GM18499 (cell line): ENCODE measurements at regions not wholly inside any gene's neighbourhood (a gene's known extent, or its start where the extent isn't known, plus 50 kb on each side); places are given as distances from the start of the nearest gene placed in this dataset.
A peak's percentile ranks its signal among the peaks of the same experiment; 100 is the strongest.
"Not testable (repeated sequence)": the region's sequence is repeated elsewhere in the genome, so short reads cannot be mapped to it uniquely, and the experiment has no call there.

Experiments used
- ATAC-seq: cut with Tn5 transposase; IDR thresholded peaks from one replicate; pipeline ENCODE4 v1.9.1; 2021; ENCODE audit warnings: moderate number of reproducible peaks; ENCODE audit not compliant: insufficient read depth, unreplicated experiment

DNA sequence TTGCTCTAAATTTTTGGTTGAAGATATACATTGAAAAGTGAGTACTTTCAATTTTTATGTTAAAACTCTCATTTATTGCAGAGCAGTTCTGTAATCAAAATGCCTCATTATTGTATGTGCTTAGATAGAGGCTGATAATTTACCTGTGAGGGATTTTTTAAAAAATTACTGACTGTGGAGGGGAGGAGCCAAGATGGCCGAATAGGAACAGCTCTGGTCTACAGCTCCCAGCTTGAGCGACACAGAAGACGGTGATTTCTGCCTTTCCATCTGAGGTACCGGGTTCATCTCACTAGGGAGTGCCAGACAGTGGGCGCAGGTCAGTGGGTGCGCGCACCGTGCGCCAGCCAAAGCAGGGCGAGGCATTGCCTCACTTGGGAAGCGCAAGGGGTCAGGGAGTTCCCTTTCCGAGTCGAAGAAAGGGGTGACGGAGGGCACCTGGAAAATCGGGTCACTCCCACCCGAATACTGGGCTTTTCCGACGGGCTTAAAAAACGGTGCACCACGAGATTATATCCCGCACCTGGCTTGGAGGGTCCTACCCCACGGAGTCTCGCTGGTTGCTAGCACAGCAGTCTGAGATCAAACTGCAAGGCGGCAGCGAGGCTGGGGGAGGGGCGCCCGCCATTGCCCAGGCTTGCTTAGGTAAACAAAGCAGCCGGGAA is 89.4 kb downstream of the DDX11 start:
- ATAC-seq = not testable (repeated sequence)

DNA sequence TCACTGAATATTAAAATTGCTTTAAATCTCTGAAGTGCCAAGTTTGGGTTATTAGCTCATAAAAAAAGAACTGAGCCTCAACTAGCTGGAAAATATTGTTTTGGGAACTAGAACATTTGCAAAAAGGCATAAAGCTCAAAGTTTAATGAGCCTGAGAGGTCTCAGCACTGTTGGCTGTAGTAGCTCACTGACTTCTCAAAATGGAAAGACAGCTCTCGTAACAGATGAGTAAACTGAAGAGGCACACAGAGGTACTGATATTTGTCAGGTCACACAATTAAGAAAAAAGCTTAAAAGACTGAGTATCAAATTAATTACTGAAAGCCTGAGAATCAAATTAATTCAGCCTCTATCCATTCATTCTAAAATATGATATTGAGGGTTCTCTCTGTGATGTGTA is 100.6 kb downstream of the DDX11 start:
- ATAC-seq = not testable (repeated sequence)

DNA sequence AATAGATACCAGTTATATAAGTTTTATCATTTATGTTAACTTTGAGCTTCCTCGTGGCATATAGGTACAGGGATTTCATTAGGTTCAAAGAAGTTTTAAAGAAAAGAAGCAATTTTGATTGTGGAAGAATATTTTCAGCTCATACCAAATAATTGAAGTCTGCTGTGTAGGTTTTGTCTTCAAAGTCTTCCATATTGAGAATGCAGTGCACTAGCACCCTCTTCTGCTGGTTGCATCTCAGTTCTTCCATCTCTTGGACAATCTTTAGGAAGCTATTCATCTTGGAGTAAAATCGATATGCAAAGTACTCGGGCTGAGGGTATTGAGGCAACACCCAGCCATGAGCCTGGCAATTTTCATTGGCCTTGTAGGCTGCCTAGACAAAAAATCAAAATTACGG is 103.9 kb downstream of the DDX11 start:
- not testable (repeated sequence) for ATAC-seq

DNA sequence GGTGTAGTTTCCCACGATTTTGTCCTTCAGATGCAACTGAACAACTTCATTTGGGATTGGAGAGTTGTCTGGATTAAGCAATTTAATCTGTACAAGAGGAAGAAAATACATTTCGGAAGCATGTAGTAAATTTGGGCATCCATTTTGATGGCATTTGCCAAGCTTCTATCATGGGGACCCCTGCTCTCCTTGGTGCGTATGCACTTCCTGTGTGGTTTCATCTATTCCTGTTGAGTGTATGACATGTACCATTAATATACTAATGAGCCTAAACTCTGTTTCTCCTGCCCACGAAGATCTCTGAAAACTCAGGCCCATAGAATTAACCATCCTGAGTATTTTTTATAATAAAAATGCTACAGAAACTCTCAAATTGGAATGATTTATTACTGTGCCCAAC is 105.2 kb downstream of the DDX11 start:
- ATAC-seq = not testable (repeated sequence)

DNA sequence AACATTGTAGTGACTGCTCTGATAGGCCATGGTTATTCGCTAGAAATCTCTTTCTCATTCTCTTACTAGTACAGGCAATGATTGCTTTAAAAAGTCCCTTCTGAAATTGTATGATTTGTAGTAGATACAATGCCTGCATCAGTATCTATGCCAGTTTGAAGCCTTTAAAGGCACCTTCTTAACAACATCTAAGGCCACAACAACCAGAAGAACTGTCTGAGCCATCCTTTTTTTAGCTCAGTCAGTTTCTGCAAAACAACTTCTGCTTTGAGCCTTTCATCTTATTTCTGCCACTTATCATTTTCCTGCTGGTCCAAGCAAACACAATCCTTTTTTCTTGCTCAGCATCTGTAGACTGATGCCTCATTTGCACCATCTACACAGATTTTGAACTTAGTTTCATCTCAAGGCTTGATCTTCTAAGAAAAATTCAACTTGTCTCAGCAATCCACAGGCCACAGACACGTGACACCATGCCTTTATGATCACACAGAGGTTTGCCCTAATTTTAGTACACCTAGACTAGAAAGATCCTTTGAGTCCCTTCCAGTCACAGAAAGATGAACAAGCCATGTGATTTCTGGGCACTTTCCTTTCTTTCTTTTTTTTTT is 106.1 kb downstream of the DDX11 start:
- not testable (repeated sequence) for ATAC-seq

DNA sequence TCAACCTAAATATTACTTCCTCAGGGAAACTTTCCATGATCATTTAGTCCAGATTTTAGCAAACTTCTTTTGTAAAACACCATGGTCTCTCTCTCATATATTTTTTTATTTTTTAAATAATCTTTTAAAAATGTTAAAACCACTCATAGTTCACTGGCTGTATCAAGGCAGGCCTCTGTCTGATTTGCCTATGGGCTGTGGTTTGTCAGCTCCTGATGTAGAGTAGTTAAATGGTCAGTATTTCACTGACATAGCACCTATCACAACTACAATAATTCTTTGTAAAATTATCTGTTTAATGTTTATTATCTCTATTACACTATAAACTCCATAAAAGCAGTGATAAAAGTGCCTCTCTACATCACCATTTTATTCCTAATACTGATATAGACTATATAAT is 108.9 kb downstream of the DDX11 start:
- ATAC-seq = not testable (repeated sequence)

DNA sequence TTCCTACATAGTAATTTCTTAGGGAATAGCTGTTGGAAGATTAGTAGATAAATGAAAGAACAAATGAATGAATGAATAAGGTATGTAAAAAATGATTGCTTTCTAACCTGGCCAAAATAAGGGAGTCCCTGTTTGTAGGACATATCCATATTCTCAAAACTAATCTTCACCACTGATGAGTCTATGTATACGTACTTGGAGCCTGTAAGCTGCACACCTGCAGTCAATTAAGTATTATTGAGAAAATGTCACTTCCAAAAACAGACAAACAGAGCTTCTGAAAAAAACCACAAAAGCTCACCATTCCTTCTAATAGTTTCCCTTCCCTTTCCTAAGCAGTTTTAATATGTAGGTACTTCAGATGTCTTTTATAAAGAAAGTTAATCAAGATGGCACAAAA is 109.4 kb downstream of the DDX11 start:
- not testable (repeated sequence) for ATAC-seq

DNA sequence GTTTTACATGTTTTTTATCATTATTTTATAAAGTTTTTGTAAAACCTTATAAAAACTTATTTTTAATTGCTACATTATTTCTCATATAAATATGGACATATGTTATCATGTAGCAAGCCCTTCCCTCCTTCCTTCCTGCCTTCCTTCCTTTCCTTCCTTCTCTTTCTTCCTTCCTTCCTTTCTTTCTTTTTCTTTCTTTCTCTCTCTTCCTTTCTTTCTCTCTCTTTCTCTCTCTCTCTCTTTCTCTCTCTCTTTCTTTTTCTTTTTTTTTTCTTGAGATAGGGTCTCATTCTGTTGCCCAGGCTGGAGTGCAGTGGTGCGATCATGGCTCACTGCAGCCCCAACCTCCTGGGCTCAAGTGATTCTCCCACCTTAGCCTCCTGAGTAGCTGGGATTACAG is 110.2 kb downstream of the DDX11 start:
- not testable (repeated sequence) for ATAC-seq

DNA sequence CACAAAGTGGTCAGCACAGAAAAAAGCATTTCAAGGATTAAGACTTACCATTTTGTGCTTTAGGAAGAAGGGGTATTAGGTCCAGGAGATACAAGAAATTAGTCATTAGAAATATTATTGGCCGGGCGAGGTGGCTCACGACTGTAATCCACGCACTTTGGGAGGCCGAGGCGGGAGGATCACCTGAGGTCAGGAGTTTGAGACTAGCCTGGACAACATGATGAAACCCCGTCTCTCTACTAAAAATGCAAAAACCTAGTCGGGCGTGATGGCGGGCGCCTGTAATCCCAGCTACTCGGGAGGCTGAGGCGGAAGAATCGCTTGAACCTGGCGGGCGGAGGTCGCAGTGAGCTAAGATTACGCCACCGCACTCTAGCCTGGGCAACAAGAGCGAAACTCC is 111.0 kb downstream of the DDX11 start:
- ATAC-seq = not testable (repeated sequence)

DNA sequence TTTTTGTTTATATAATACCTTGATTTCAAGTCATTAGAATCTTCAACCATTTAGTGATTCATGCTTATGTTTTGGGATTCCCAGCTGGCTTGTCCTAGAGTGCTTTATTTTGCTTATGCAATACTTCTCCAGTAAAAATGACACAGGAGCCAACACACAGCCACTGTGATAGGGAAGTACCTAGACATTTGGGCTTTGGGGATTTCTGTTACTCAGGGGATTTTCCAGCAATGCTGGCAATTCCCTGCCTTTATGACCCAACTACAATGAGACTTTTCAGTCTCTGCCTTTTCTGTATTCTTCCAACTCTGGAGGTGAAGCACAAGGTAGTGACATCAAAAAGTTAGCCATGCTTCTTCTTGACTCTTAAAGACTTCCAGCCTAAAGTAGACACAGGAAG is 119.0 kb downstream of the DDX11 start:
- ATAC-seq = not testable (repeated sequence)

DNA sequence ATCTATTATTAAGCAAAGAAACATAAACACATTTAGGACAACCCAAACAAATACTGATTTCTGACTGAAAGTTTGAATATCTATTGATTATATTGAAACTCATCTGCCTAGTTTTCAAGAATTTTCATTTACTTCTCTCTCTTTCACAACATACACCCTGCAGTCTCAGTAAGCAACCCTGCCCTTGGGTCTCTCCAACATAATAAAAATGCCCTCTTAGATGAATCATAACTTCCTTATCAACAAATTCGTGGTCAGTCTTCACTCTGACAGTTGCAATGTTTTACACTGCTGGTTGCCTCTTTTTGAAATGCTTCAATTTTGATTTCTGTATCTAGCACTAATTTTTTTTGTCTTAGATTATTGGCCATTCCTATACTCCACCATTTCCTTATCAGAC is 122.0 kb downstream of the DDX11 start:
- ATAC-seq = not testable (repeated sequence)

DNA sequence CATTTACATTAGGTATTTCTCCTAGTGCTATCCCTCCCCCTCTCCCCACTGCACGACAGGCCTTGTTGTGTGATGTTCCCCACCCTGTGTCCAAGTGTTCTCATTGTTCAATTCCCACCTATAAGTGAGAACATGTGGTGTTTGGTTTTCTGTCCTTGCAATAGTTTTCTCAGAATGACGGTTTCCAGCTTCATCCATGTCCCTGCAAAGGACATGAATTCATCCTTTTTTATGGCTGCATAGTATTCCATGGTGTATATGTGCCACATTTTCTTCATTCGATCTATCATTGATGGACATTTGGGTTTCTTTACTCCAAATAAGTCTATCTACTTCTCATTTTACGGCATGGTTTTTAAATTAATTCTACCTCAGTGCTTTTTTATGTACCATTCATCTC is 125.8 kb downstream of the DDX11 start:
- not testable (repeated sequence) for ATAC-seq

DNA sequence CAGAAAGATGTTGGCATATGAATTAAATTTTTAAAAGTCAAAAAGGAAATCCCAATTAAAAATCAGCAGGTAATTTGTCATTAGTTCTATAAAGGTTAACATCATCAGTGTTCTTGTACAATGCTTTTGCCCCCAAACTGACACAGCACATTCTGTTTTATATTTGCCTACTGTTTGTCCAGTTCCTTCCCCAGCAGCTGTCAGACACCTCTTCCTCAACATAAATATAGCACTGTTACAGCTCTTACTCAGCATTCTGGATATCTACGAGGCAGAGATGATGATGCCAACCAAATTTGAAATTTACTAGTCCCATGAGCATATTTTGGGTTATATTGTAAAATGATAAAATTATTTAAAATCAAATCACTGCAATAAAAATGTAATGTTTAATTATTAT is 124.6 kb downstream of the SINHCAF start:
- ATAC-seq = no peak

DNA sequence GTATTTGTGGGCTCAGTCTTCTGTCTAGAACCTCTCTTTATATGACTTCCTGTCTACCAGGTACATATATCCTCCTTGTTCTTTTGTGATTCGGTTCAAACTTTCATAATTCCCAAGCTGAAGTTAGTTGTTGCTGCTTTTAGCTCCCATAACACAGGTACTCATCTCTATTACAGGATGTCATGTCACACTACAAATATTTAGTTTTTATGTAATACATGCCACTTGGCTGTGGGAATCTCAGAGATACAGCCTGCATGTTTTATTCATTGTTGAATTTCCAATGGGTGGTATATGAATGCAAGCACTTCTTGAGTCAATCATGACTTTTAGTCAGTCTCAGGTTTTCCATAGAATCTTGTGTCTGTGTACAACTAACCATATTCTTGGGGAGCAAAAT is 122.7 kb downstream of the SINHCAF start:
- no peak for ATAC-seq

DNA sequence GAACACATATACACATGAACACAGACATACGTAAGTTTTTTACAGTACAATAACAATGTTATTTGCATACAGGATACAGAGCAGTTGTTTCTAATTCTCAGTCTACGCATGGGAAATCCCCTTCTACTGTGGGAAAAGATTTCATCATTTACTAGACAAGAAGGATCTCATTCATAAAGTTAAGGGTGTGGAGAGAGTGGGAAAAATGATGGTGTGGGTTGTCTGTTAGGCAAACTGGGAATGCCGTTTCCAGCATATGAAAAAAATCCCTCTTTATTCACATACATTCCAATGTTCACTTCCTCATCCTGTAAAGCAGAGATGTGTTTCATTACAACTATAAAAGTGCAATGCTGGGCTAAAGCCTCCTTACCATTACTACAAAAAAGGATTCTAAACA is 120.9 kb downstream of the SINHCAF start:
- ATAC-seq = peak; percentile 88

DNA sequence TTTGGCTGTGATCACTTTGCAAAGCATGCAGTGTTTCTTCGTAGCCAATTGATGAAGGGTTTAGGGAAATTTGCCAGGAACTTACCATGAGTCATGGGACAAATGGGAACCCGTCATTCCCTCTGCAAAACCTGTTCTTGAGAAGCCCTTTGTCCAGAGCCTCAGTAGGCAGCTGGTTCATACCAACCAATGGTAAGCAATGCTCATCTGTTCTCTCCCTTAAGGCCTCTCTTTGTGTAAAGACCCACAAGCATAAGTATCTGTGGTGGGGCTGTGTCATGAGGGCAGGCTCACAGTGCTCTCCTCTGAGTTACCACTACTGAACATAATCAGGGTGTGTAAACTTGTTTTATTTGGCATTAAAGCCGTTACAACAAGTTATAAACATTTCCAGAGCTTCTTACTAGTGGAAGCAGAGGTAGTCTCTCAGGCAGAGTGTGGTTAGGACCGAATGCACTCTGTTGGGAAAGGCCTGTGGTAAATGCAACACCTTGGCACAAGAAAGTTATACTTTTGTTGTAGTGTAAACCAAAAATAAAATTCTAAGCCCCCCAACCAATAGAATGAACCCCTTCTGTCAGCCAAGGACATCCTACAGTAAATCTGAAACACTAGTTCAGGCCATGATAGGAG is 119.8 kb downstream of the SINHCAF start:
- no peak for ATAC-seq

DNA sequence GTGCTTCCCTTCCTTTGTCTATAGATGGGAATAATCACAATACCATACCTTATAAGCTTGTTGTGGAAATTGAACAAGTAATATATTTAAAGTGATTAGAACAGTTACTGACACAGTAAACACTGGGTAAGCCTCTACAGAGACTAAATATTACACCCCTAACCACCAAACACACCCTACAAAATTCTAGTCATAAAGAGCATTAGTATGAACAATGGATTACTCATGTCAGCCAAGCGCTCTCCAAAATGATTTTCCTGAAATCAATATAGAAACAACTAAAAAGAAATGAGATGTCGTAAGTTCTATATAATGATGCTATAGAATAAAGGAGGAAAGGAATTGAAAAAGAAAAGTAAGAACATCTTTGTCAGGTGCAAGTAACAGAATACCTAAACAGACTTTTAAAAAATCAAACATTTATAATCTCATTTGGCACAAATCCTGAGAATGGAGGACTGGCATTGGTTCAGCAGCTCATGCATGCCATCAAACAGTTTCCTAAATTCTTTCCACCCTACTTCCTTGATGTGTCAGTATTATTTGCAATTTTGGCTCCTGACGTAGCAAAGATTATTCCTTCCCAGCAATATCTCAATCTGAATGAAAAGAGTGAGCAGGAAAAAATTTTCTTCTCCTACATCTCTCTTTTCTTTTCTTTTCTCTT is 118.0 kb downstream of the SINHCAF start:
- ATAC-seq = no peak

DNA sequence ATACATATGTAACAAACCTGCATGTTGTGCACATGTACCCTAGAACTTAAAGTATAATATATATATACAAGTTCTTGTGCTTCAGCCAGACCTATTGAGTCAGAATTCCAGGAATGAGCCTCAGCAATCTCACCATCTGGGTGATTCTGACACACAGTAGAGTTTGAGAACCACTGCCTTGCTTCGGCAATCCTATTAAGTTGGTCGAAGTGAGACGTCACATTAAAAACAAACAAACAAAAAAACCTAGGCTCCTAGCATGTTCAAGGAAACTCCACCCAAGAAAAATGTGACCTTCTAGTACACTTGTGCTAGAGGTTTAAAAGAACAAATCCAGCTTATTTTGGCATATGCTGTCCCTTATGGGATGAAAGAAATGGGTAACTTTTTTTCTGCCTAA is 115.8 kb downstream of the SINHCAF start:
- ATAC-seq = no peak

DNA sequence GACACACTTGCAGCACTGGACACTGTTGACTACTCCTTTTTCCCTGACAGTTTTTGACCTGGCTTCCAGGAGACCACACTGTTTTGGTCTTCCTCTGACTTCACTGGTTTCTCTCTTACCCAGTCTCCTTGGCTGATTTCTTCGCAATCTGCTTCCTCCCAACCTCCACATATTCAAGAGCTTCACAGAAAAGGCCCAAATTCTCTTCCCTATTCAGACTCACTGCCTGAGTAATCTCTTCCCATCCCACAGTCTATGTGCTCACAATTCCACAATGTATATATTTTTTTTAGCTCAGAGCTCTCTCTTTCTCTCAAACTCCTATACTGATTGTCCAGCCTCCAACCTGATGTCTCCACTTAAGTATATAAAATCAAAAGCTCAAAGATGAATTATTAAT is 115.4 kb downstream of the SINHCAF start:
- no peak for ATAC-seq

DNA sequence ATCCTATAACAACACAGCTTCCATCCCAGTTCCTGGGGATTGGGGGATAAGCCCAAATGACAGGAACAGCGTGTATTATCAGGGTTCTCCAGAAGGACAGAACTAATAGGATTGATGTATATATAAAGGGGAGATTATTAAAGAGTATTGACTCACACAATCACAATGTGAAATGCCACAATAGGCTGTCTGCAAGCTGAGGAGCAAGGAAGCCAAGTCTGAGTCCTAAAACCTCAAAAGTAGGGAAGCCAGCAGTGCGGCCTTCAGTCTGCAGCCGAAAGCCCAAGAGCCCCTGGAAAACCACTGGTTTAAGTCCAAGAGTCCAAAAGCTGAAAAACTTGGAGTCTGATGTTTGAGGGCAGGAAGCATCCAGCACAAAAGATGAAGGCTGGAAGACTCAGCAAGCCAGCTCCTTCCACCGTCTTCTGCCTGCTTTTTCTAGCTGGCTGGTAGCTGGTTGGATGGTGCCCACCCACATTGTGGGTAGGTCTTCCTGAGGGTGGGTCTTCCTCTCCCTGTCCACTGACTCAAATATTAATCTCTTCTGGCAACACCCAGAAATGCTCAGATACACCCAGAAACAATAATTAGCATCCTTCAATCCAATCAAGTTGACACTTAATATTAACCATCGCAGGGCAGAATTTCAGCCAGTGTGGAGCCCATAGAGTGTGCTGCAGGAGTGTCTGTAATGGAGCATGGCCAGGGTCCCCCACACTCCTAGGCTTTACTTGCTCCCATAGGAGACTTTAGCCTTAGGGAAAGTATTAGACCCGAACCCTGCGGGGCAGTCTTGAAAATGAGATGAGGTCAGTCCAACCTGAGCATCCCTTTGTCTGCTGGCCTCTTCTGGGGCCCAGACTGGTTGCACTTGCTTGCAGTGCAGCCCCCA is 111.1 kb downstream of the SINHCAF start:
- ATAC-seq = no peak
